NCI-H1436 treated with DMSO at 0.1 percent for 48 hours (cell line): ENCODE measurements at regions not wholly inside any gene's neighbourhood (a gene's known extent, or its start where the extent isn't known, plus 50 kb on each side); places are given as distances from the start of the nearest gene placed in this dataset.
"Not testable (repeated sequence)": the region's sequence is repeated elsewhere in the genome, so short reads cannot be mapped to it uniquely, and the experiment has no call there.

ENCODE experiments used
- DNase-seq: peaks from one replicate; lab custom pipeline; 2025; lab: John Stamatoyannopoulos, UW

- not testable (repeated sequence) for DNase-seq
These were observed 219.6 kb downstream of the BAMBI start for GRCh38 chr10:28896791-28897409.

DNA sequence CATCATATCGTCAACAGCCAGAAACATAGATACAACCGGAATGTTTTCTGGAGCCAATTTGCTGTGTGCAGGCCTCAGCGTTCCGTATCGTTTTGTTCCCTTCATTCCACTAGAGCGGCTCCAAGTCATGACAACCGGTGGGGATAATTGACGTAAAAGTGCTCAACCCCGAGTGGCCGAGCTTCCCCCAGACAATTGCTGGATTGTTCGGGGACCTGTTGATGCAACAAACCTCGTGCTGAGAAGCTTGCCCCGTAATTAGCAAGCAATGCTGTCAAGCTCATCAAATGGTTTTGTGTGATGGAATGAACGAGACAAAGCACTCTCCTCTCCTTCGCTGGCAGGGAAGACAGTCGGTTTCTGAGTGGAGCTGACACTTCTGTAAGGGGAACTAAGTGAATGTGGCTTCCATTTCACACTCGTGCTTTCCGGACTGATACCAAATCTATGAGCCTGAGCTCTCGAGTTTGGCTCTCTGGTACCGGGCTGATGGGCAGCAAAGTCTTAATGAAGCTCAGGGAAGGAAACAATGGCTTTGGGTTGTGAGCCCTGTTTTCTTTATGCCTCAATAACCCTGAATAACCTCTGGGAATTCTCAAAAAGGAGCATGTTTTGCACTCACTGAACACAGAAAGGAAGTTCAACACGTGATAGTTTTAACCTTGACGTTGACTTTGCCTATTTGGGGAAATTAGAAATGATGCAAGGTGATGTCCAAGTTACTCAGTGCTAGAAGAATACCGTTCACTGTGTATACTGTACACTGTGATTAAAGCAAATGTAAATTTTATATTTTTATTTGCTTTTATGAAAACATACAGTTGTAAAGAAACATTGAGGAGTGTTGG, 220.5 kb downstream of the BAMBI start:
- no peak for DNase-seq

DNA sequence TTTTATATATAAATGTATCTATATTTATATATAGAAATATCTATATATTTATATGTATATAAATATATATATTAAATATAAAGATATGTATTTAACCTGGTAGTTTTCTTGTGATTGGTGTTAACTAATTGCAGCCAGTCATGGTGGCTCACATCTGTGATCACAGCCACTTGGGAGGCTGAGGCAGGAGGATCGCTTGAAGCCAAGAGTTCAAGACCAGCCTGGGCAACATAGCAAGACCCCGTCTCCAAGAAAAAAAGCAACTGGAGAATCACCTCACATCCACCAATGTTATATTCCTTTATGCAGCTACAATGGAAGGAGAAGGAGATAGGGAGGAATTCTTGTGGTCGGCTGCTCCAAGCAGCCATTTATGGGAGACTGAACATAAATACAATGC, 224.9 kb downstream of the BAMBI start:
- DNase-seq: no peak

- no peak for DNase-seq
These were observed 225.7 kb downstream of the BAMBI start for GRCh38 chr10:28903063-28903462.

DNA sequence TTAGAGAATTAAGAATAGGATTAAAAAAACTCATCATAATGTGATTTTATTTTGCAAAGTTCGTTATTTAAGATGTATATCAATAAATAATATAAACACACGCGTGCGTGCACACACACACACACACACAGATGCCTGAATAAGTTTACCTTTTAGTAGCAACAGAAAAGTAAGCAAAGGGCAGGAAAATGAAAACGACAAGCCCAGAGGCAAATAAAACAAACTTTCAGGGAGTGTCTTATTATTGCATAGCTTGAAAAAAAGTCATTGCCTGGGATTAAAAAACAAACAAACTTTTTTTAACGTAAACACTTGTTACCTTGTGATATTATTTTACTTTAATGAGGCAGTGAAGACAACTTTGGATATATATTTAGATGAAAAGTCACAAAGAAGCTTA, 226.4 kb downstream of the BAMBI start:
- no peak for DNase-seq

DNA sequence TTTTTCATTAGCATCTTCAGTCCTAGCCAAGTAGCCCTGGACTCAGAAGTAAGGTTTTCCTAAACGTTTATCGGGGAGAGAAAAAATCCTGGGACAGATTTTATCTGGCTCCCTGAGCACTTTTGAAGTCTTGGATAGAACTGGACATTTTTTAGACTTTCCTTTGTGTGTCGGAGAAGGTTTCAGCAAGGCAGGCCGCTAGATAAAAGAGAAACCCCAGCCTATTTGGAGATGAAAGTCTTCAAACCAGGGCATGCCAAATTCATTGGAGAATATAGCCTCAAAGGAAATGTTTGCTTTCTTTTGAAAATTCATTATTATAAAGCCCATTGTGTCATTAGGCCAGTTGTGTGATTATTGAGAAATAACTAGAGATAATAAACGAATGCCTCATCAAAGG, 228.1 kb downstream of the BAMBI start:
- no peak for DNase-seq

- no peak for DNase-seq
These were observed 228.7 kb downstream of the BAMBI start for GRCh38 chr10:28906011-28906411.

DNA sequence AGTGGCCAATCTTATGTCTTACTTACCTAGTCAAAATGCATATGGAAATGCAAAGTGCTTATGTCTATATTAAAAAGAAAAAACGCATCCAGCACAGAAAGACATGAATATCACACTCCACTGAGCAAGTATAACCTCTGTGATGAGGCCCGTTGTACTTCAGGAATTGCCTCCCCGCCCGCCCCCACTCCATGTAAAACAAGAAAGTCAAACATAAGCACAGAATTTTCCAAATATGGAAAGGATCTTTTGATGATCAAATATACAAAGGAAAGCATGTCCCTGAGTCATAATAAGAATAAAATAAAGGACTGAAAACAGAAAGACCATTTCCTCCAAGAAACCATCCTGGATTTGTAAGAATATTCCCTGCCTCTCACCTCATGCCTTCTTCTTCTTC, 229.1 kb downstream of the BAMBI start:
- no peak for DNase-seq

DNA sequence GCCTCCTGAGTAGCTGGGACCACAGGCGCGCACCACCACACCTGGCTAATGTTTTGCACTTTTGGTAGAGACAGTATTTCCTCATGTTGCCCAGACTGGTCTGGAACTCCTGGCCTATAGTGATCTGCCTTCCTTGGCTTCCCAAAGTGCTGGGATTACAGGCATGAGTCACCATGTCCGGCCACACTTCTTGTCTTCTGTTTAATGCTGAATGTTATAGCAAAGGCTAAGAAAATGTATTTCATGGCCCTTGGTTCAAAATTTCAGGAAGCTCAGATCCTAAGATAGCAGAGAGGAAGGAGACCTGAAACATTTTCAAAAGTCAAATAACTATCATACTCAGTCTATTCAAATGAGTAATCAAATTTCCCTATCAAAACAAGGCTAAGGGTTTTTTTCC, 229.6 kb downstream of the BAMBI start:
- no peak for DNase-seq

DNA sequence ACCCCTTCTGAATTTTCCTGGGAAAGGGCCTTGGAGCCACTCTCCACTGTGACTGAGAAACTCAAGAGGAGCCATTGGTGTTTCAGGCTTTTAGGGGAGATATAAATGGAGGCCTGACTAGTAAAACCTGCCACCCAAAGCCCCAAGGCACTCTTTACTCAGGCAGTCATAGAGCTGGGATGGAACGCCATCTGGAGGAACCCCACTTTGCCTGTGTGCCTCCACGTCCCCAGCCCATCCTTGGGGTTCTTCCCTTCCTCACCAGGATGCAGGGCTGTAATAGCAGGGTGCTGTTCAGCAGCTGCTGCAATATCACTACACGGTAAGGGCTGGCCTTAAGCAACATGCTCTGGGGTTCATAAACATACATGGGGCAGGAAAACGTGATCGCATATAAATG, 232.6 kb downstream of the BAMBI start:
- DNase-seq: no peak

GRCh38 chr10:28910956-28911355, 233.6 kb downstream of the BAMBI start:
- DNase-seq: no peak

- not testable (repeated sequence) for DNase-seq
These were observed 234.2 kb downstream of the BAMBI start for GRCh38 chr10:28911511-28911910.

DNA sequence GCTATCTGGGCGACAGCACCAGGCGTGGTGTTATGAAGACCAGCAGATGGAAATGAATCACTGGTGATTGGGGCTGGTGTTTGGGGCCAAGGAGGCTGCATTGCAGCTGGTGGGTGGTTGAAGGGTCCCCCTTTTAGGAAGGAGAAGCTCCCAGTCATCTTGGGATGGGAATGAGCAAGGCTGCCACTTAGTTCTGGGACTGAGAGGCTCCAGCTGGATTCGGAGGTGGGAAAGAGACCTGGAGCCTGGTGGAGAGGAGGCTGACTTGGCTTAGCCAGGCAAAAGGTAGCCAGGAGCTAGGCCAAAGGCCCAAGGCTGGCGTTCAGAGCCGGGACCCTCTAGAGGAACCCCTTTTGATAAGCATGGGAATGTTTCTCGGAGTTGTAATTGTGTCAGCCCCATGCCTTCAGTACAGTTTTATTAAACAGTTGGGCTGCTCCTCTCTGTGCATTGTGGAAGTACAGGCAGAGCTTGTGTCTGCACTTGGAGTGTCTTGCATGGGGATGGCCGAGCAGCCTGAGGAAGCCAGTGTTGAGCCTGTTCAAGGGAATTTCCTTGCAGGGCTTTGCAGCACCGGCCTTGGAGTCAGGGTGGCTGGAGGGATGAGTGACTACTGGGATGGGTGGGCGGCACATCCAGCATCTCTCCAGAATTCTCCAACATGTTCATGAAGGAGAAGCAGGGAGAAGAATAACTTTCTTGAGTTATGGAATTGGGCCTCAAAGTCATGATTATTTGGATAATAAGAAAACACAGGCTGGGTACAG, 234.9 kb downstream of the BAMBI start:
- no peak for DNase-seq

DNA sequence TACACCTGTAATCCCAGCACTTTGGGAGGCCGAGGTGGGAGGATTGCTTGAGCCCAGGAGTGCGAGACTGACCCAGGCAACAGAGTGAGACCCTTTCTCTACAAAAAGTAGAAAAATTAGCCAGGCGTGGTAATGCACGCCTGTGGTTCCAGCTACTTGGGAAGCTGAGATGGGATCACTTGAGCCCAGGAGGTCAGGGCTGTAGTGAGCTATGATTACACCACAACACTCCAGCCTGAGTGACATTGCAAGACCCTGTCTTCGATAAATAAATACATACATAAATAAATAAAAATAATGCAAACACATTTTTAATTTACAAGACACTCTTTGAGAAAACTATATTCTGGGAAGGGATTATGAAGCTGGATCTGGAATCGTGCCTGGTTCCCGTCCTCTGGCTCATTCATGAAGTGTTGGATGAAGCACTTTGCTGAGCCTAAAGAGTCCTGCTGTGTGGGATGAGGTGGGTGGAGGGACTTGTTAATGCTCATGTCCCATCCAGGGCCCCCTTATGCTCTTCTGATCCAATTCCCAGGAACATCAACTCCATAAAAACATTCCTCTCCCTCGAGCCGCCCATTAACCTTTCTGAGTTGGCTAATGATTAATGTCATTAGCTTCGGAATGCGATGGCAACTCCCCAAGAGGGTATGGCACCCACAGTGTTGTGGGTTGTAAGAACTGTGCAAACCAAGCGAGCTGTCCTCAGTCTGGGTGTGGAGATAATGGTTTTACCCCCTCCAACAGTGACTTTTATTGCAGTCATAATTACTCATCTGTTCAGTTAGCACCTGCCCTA, 236.3 kb downstream of the BAMBI start:
- no peak for DNase-seq

DNA sequence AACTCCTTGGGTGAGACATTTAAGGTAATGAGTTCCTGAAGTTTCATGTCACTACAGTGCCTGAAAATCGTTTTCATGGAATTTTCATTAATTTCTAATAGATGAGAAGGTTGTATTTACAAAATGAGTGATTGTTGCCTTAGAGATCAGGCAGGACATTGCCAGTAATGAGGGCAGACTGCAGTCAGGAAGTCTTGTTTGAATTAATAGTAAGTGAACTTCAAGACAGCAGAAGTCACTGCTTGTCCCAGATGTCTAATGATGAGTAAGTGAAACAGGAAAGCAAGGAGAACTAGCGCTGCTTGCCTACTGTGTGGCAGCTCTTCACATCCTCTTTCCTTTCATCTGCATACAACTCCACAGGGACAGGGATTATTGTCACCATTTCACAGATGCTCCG, 237.4 kb downstream of the BAMBI start:
- DNase-seq: no peak

DNA sequence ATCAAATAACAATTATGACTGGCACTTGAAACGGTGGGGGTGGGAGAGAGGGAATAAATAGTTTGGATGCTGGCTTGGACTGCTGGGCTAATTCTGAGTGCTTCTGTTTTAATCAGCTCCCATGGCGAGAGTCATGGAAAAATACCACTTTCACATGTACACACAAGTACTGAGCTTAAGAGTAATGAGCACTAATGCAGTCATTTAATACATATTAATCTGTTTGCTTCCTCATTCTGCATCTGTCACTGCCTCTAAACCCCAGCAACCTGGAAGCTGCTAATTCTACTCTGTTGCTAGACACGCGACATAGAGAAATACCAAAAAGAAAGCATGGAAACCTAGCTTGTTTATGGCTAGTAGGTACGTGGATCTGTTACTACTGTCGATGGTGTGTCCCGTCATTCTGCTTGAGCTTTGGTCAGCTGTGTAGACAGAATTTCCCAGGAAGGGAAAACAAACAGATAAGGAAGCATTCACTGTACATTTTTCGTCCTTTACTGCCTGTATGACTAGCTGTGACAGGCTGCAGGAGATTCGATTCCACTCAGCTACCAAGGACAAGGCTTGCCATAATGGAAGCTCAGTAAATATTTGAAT, 238.8 kb downstream of the BAMBI start:
- no peak for DNase-seq

DNA sequence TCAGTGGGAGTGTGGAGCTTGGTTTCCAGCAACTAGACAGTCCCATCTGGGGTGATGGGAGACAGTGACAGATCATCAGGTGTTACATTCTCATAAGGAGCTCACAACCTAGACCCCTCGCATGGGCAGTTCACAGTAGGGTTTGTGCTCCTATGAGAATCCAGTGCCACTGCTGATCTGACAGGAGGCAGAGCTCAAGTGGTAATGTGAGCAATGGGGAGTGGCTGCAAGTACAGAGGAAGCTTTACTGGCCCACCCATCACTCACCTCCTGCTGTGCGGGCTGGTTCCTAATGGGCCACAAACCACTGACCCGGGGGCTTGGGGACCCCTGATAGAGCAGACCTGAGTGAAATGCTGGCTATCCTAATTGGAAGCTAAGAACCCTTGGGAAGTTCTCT, 242.8 kb downstream of the BAMBI start:
- DNase-seq: no peak

- DNase-seq: no peak
These were observed 244.8 kb downstream of the BAMBI start for GRCh38 chr10:28922127-28922526.

- DNase-seq: no peak
These were observed 245.5 kb downstream of the BAMBI start for GRCh38 chr10:28922861-28923260.

DNA sequence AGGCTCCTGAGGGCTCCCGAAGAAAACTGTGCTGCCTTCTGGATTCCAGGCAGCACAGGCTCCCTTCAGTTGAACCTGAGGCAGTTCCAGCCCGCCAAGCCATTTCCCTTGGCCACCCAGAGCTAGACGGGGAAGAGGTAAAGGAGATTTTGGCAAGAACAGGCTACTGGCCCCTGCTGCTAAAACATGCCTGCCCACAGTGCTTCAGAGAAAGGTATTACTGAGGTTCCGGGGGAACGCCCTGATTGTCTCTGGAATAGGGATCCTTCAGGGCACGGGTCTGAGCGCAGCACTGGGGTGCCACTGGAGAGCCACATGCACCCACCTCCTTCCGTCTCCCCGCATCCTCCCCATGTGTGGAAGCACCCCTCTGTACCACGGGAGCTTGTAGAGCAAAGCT, 247.4 kb downstream of the BAMBI start:
- DNase-seq: no peak

- DNase-seq: no peak
These were observed 247.9 kb downstream of the BAMBI start for GRCh38 chr10:28925121-28925663.
